Choroid plexus epithelial cell (primary cell): ENCODE measurements at regions not wholly inside any gene's neighbourhood (a gene's known extent, or its start where the extent isn't known, plus 50 kb on each side); places are given as distances from the start of the nearest gene placed in this dataset.

Source experiments
- DNase-seq: peaks from one replicate; pipeline ENCODE4 v3.0.0-alpha.2; 2010; ENCODE audit warnings: low read depth
- H3K4me3 ChIP-seq: 2 replicates; pipeline ENCODE4 v1.5.1; 2011; ENCODE audit warnings: low read depth, mild to moderate bottlenecking, control low read depth, low read length, moderate library complexity
- TF ChIP-seq, protein P1 (sequence below): conservative IDR thresholded peaks from 2 replicates; pipeline ENCODE4 v1.5.1; 2011; ENCODE audit warnings: low read depth, mild to moderate bottlenecking, control low read depth, inconsistent platforms, low read length, moderate library complexity

GRCh38 chr5:91824406-91824805, 441.3 kb upstream of the ARRDC3 start:
- H3K4me3 ChIP-seq = no peak overlapping the region
- TF ChIP-seq, protein P1, sequence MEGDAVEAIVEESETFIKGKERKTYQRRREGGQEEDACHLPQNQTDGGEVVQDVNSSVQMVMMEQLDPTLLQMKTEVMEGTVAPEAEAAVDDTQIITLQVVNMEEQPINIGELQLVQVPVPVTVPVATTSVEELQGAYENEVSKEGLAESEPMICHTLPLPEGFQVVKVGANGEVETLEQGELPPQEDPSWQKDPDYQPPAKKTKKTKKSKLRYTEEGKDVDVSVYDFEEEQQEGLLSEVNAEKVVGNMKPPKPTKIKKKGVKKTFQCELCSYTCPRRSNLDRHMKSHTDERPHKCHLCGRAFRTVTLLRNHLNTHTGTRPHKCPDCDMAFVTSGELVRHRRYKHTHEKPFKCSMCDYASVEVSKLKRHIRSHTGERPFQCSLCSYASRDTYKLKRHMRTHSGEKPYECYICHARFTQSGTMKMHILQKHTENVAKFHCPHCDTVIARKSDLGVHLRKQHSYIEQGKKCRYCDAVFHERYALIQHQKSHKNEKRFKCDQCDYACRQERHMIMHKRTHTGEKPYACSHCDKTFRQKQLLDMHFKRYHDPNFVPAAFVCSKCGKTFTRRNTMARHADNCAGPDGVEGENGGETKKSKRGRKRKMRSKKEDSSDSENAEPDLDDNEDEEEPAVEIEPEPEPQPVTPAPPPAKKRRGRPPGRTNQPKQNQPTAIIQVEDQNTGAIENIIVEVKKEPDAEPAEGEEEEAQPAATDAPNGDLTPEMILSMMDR = no peak
- DNase-seq = no peak

- no peak for DNase-seq
- no peak overlapping the region for H3K4me3 ChIP-seq
- TF ChIP-seq, protein P1 = no peak
These were observed 437.8 kb upstream of the ARRDC3 start for GRCh38 chr5:91820874-91821273.

- no peak overlapping the region for H3K4me3 ChIP-seq
- DNase-seq = no peak
- TF ChIP-seq, protein P1 = no peak
These were observed 433.6 kb upstream of the ARRDC3 start for GRCh38 chr5:91816681-91817080.

DNA sequence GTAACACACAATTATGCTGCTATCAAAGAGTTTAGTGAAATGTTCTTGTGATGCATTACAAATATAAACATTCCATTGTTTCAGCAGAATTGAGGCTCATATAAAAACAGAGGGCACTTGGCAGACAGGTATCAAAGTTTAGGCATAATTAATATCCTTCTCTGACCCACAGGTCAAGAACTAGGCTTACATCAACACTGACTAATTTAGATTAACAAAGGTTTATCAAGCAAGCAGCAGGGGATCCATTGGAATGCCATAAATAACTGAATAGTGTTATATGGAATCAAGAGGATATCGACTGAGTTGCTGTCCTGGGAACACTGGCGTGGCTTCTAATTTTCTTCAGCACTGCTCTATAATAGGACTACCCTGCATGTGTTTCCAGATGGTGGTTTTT, 414.5 kb upstream of the ARRDC3 start:
- TF ChIP-seq, protein P1 = no peak
- DNase-seq = no peak

GRCh38 chr5:91794856-91795548, 411.9 kb upstream of the ARRDC3 start:
- TF ChIP-seq, protein P1 = no peak

More for the DNA sequence above, 414.5 kb upstream of the ARRDC3 start:
- no peak overlapping the region for H3K4me3 ChIP-seq

DNA sequence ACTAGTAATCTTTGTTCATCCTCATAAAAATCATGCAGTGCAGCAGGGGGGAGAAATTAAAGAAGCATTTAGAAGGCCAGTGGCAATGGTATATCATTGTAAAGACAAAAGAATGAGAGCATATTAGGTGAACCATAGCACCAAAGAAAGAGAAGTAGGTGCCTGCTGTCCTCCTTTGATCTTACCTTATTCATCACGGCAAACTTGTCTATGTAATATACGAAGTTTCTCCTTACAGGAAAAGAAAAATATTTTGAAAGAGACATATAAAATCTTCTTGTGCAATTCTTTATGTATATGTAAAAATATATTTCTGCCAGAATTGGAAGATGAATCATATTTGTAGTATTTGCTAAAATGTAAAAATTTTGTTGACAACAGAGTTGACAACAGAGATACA, 411.3 kb upstream of the ARRDC3 start:
- DNase-seq = no peak
- H3K4me3 ChIP-seq = no peak overlapping the region
- TF ChIP-seq, protein P1 = no peak

More at GRCh38 chr5:91794856-91795548, 411.9 kb upstream of the ARRDC3 start:
- no peak for DNase-seq
- no peak overlapping the region for H3K4me3 ChIP-seq

DNA sequence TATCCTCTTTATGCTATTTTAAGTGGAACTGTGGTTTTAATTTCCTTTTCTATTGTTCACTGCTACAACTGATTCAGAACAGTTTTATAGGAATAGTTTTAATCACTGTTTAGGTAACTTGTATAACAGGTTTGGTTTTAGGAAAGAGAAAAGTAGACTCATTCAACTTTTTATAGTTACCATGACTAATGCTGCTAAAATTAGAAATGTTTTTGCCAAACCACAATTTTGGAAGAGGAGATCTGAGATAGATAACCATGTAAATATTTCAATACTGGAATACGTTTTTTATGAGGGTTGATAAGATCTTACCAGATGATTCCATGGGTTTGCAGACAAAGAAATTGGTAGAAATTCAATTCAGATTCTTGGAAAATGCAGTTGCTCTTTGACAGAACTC, 404.6 kb upstream of the ARRDC3 start:
- TF ChIP-seq, protein P1 = no peak
- no peak overlapping the region for H3K4me3 ChIP-seq
- peak; percentile 9 for DNase-seq
